Right cardiac atrium (tissue), 5 donors: ENCODE measurements at regions not wholly inside any gene's neighbourhood (a gene's known extent, or its start where the extent isn't known, plus 50 kb on each side); places are given as distances from the start of the nearest gene placed in this dataset.
"Not testable (repeated sequence)": the region's sequence is repeated elsewhere in the genome, so short reads cannot be mapped to it uniquely, and the experiment has no call there.

ENCODE experiments used
- ATAC-seq, 2 donors: fragments of 200-7000 bp; cut with Tn5 transposase; one replicate each; pipeline versions ENCODE4 v1.8.0 to v1.9.1; 2020; ENCODE audit warnings: moderate library complexity in 2 of 2, mild to moderate bottlenecking in 1 of 2
- DNase-seq, 3 donors: peaks; one replicate each; pipeline ENCODE4 v3.0.0-alpha.2; 2020
- H3K27ac ChIP-seq: one replicate; pipeline ENCODE4 v1.5.1; 2013; ENCODE audit warnings: mild to moderate bottlenecking, low read length, control low read depth, moderate library complexity
- H3K27me3 ChIP-seq: one replicate; pipeline ENCODE4 v1.6.1; 2013; ENCODE audit not compliant: control insufficient read depth, insufficient read depth
- H3K4me1 ChIP-seq: one replicate; pipeline ENCODE4 v1.6.1; 2013; ENCODE audit warnings: low read length; ENCODE audit not compliant: control insufficient read depth, insufficient read depth
- H3K4me3 ChIP-seq: one replicate; pipeline ENCODE4 v1.5.1; 2013; ENCODE audit warnings: low read length, control low read depth
- H3K9me3 ChIP-seq: one replicate; pipeline ENCODE4 v1.6.1; 2013; ENCODE audit warnings: low read length; ENCODE audit not compliant: control insufficient read depth
- WGBS: extraction: QIAGEN DNeasy Blood & Tissue Kit; methylation state at CpG from one replicate; pipeline ENCODE4 v1.1.7; 2013; 5-methylcytosine and 5-hydroxymethylcytosine counted together
- intact Hi-C, 4 donors: fragments of 100-400 bp; cut with DNase I; formaldehyde crosslinking; loops; one replicate each; pipeline versions ENCODE4 v1.11.0 to v1.14.0; 2022 to 2023
- donor health status: healthy with polysubstance abuse.
- donor health status: DM: no; HTN: yes; CAD: no.
- donor health status: DM: no; HTN: no; CAD: no.
- donor health status: DM: no; HTN: yes; CAD: no; lungs with severe emphysema.
- donor health status: DM: yes; HTN: yes; CAD: no.

- Histone ChIP-seq H3K27me3 (no peaks in the 10 kb centered on the region), H3K27ac (no peak overlapping the region), H3K4me1 (no peaks in the 10 kb centered on the region), H3K4me3 (no peak overlapping the region), H3K9me3 (no peaks in the 10 kb centered on the region)
- ATAC-seq = no peak
- intact Hi-C loops = no loop called here
- DNase-seq = no peak
- WGBS = 66% methylated on average over 2 of the region's 2 CpGs
These were observed 721.4 kb downstream of the RFPL4B start for GRCh38 chr6:113068570-113068969.

- H3K4me1 ChIP-seq, intact Hi-C loops, H3K4me3 ChIP-seq, H3K27ac ChIP-seq, H3K9me3 ChIP-seq, H3K27me3 ChIP-seq, ATAC-seq, DNase-seq: not testable (repeated sequence)
- 95% methylated on average over 3 of the region's 3 CpGs for WGBS
These were observed 723.6 kb downstream of the RFPL4B start for GRCh38 chr6:113070681-113071080.

GRCh38 chr6:113073611-113074191, 726.6 kb downstream of the RFPL4B start:
- H3K4me1 ChIP-seq = no peaks in the 10 kb centered on the region
- intact Hi-C loops = no loop called here
- no peak overlapping the region for H3K27ac ChIP-seq
- DNase-seq = no peak
- no peaks in the 10 kb centered on the region for H3K9me3 ChIP-seq
- 49% methylated on average over 1 of the region's 1 CpG for WGBS
- no peak overlapping the region for H3K4me3 ChIP-seq
- ATAC-seq = no peak
- no peaks in the 10 kb centered on the region for H3K27me3 ChIP-seq

GRCh38 chr6:113076116-113076515, 729.0 kb downstream of the RFPL4B start:
- Histone ChIP-seq H3K4me1 (no peaks in the 10 kb centered on the region), H3K4me3 (no peak overlapping the region), H3K27me3 (no peaks in the 10 kb centered on the region), H3K9me3 (no peaks in the 10 kb centered on the region), H3K27ac (no peak overlapping the region)
- intact Hi-C loops = no loop called here
- 55% methylated on average over 3 of the region's 3 CpGs for WGBS
- ATAC-seq = no peak
- no peak for DNase-seq

- ATAC-seq = no peak
- Histone ChIP-seq H3K4me1 (no peaks in the 10 kb centered on the region), H3K9me3 (no peaks in the 10 kb centered on the region), H3K27ac (no peak overlapping the region), H3K27me3 (no peaks in the 10 kb centered on the region), H3K4me3 (no peak overlapping the region)
- intact Hi-C loops = no loop called here
- DNase-seq = no peak
- 63% methylated on average over 1 of the region's 1 CpG for WGBS
These were observed 729.7 kb downstream of the RFPL4B start for GRCh38 chr6:113076816-113077215.

GRCh38 chr6:113077794-113078193, 730.7 kb downstream of the RFPL4B start:
- H3K27ac ChIP-seq = no peak overlapping the region
- DNase-seq = no peak

GRCh38 chr6:113078791-113079190, 731.7 kb downstream of the RFPL4B start:
- ATAC-seq (no peak), DNase-seq (no peak)
- Histone ChIP-seq H3K4me1 (no peaks in the 10 kb centered on the region), H3K27me3 (no peaks in the 10 kb centered on the region), H3K9me3 (no peaks in the 10 kb centered on the region), H3K27ac (no peak overlapping the region), H3K4me3 (no peak overlapping the region)
- WGBS = 72% methylated on average over 4 of the region's 4 CpGs
- intact Hi-C loops = no loop called here

More at GRCh38 chr6:113077794-113078193, 730.7 kb downstream of the RFPL4B start:
- Histone ChIP-seq H3K4me3 (no peak overlapping the region), H3K27me3 (no peaks in the 10 kb centered on the region), H3K9me3 (no peaks in the 10 kb centered on the region), H3K4me1 (no peaks in the 10 kb centered on the region)
- WGBS = 93% methylated on average over 2 of the region's 2 CpGs
- ATAC-seq = no peak
- intact Hi-C loops = no loop called here

GRCh38 chr6:113082745-113083144, 735.6 kb downstream of the RFPL4B start:
- Histone ChIP-seq H3K27ac (no peak overlapping the region), H3K27me3 (no peaks in the 10 kb centered on the region), H3K4me3 (no peak overlapping the region), H3K9me3 (no peaks in the 10 kb centered on the region), H3K4me1 (no peaks in the 10 kb centered on the region)
- intact Hi-C loops = no loop called here
- WGBS = 23% methylated on average over 3 of the region's 3 CpGs
- no peak for DNase-seq
- no peak for ATAC-seq

- 94% methylated on average over 3 of the region's 3 CpGs for WGBS
- DNase-seq (no peak), ATAC-seq (no peak)
These were observed 736.8 kb downstream of the RFPL4B start for GRCh38 chr6:113083947-113084346.

GRCh38 chr6:113089056-113089455, 741.9 kb downstream of the RFPL4B start:
- Histone ChIP-seq H3K4me3 (no peak overlapping the region), H3K9me3 (no peaks in the 10 kb centered on the region), H3K27ac (no peak overlapping the region), H3K4me1 (no peaks in the 10 kb centered on the region), H3K27me3 (no peaks in the 10 kb centered on the region)
- DNase-seq (no peak), ATAC-seq (no peak)
- intact Hi-C loops = no loop called here
- 80% methylated on average over 8 of the region's 8 CpGs for WGBS

More at GRCh38 chr6:113083947-113084346, 736.8 kb downstream of the RFPL4B start:
- Histone ChIP-seq H3K9me3 (no peaks in the 10 kb centered on the region), H3K27ac (no peak overlapping the region), H3K4me1 (no peaks in the 10 kb centered on the region), H3K27me3 (no peaks in the 10 kb centered on the region), H3K4me3 (no peak overlapping the region)
- intact Hi-C loops = no loop called here

- intact Hi-C loops = no loop called here
- Histone ChIP-seq H3K4me1 (no peaks in the 10 kb centered on the region), H3K27ac (no peak overlapping the region), H3K4me3 (no peak overlapping the region), H3K9me3 (no peaks in the 10 kb centered on the region), H3K27me3 (no peaks in the 10 kb centered on the region)
- DNase-seq (no peak), ATAC-seq (no peak)
- 98% methylated on average over 3 of the region's 3 CpGs for WGBS
These were observed 745.7 kb downstream of the RFPL4B start for GRCh38 chr6:113092795-113093194.

- Histone ChIP-seq H3K9me3 (no peaks in the 10 kb centered on the region), H3K27ac (no peak overlapping the region), H3K27me3 (no peaks in the 10 kb centered on the region), H3K4me1 (no peaks in the 10 kb centered on the region), H3K4me3 (no peak overlapping the region)
- intact Hi-C loops = no loop called here
- no peak for DNase-seq
- ATAC-seq = no peak
- WGBS = 47% methylated on average over 3 of the region's 3 CpGs
These were observed 747.6 kb downstream of the RFPL4B start for GRCh38 chr6:113094779-113095178.
